H9 (cell line): ENCODE measurements at regions not wholly inside any gene's neighbourhood (a gene's known extent, or its start where the extent isn't known, plus 50 kb on each side); places are given as distances from the start of the nearest gene placed in this dataset.

Source experiments
- DNase-seq: peaks from one replicate; pipeline ENCODE4 v3.0.0-alpha.2; 2017
- H2AFZ ChIP-seq: one replicate; pipeline ENCODE4 v1.6.1; 2013; ENCODE audit warnings: mild to moderate bottlenecking, low read length, control low read depth, moderate library complexity
- H2AK5ac ChIP-seq: 2 replicates; pipeline ENCODE4 v1.6.1; 2013; ENCODE audit warnings: low read length, control low read depth, mixed read lengths; ENCODE audit not compliant: insufficient read length
- H2BK120ac ChIP-seq: one replicate; pipeline ENCODE4 v1.6.1; 2013; ENCODE audit warnings: low read depth, mild to moderate bottlenecking, low read length, control low read depth, inconsistent platforms; ENCODE audit not compliant: poor library complexity, severe bottlenecking
- H2BK12ac ChIP-seq: 2 replicates; pipeline ENCODE4 v1.6.1; 2013; ENCODE audit warnings: low read length, control low read depth, mixed read lengths, low read depth; ENCODE audit not compliant: insufficient read length
- H2BK15ac ChIP-seq: 2 replicates; pipeline ENCODE4 v1.6.1; 2013; ENCODE audit warnings: low read depth, low read length, control low read depth
- H2BK20ac ChIP-seq: one replicate; pipeline ENCODE4 v1.6.1; 2013; ENCODE audit warnings: low read depth, mild to moderate bottlenecking, low read length, control low read depth, inconsistent platforms; ENCODE audit not compliant: poor library complexity, severe bottlenecking
- H2BK5ac ChIP-seq: 2 replicates; pipeline ENCODE4 v1.6.1; 2013; ENCODE audit warnings: low read length, control low read depth, mixed read lengths; ENCODE audit not compliant: insufficient read length
- H3K14ac ChIP-seq: 2 replicates; pipeline ENCODE4 v1.6.1; 2013; ENCODE audit warnings: low read length, control low read depth; ENCODE audit not compliant: insufficient read depth
- H3K18ac ChIP-seq: 2 replicates; pipeline ENCODE4 v1.6.1; 2013; ENCODE audit warnings: low read depth, mild to moderate bottlenecking, mixed read lengths, low read length, control low read depth; ENCODE audit not compliant: insufficient read length
- H3K23ac ChIP-seq: 2 replicates; pipeline ENCODE4 v1.6.1; 2013; ENCODE audit warnings: low read length, control low read depth, mixed read lengths, low read depth; ENCODE audit not compliant: insufficient read length
- H3K23me2 ChIP-seq: 2 replicates; pipeline ENCODE4 v1.6.1; 2013; ENCODE audit warnings: low read depth, mild to moderate bottlenecking, mixed read lengths, low read length, control low read depth; ENCODE audit not compliant: insufficient read length, poor library complexity, severe bottlenecking
- H3K27ac ChIP-seq: 2 replicates; pipeline ENCODE4 v1.5.1; 2013; ENCODE audit warnings: low read length, control low read depth, mixed read lengths, low read depth; ENCODE audit not compliant: insufficient read length
- H3K27me3 ChIP-seq: 2 replicates; pipeline ENCODE4 v1.6.1; 2013; ENCODE audit warnings: low read length, control low read depth, inconsistent platforms; ENCODE audit not compliant: insufficient read depth
- H3K4ac ChIP-seq: 2 replicates; pipeline ENCODE4 v1.6.1; 2013; ENCODE audit warnings: low read depth, mild to moderate bottlenecking, control low read depth, inconsistent platforms, low read length, moderate library complexity
- H3K4me1 ChIP-seq: 2 replicates; pipeline ENCODE4 v1.6.1; 2013; ENCODE audit warnings: low read length, control low read depth, inconsistent platforms; ENCODE audit not compliant: insufficient read depth
- H3K4me2 ChIP-seq: 2 replicates; pipeline ENCODE4 v1.6.1; 2013; ENCODE audit warnings: low read length, control low read depth, mixed read lengths; ENCODE audit not compliant: insufficient read length, insufficient read depth
- H3K56ac ChIP-seq: 2 replicates; pipeline ENCODE4 v1.6.1; 2013; ENCODE audit warnings: low read depth, mild to moderate bottlenecking, mixed read lengths, low read length, control low read depth; ENCODE audit not compliant: insufficient read length
- H3K79me1 ChIP-seq: 2 replicates; pipeline ENCODE4 v1.6.1; 2013; ENCODE audit warnings: low read depth, mild to moderate bottlenecking, moderate library complexity, low read length, control low read depth, inconsistent platforms; ENCODE audit not compliant: insufficient read depth, poor library complexity, severe bottlenecking
- H3K79me2 ChIP-seq: 2 replicates; pipeline ENCODE4 v1.6.1; 2013; ENCODE audit warnings: low read length, control low read depth, inconsistent platforms; ENCODE audit not compliant: insufficient read depth
- H3K9ac ChIP-seq: 2 replicates; pipeline ENCODE4 v1.6.1; 2013; ENCODE audit warnings: low read length, control low read depth, mixed read lengths; ENCODE audit not compliant: insufficient read length; ENCODE audit errors: extremely low read depth
- H3K9me3 ChIP-seq: one replicate; pipeline ENCODE4 v1.6.1; 2013; ENCODE audit warnings: low read depth, low read length, inconsistent platforms; ENCODE audit not compliant: control insufficient read depth
- H3T11ph ChIP-seq: one replicate; pipeline ENCODE4 v1.6.1; 2013; ENCODE audit warnings: mild to moderate bottlenecking, low read length, control low read depth, inconsistent platforms
- H4K20me1 ChIP-seq: one replicate; pipeline ENCODE4 v1.6.1; 2013; ENCODE audit not compliant: control insufficient read depth, insufficient read length, insufficient read depth
- H4K5ac ChIP-seq: 2 replicates; pipeline ENCODE4 v1.6.1; 2013; ENCODE audit warnings: low read depth, mild to moderate bottlenecking, mixed read lengths, low read length, control low read depth; ENCODE audit not compliant: insufficient read length
- H4K8ac ChIP-seq: replicated peaks from 2 replicates; pipeline ENCODE4 v1.6.1; 2013; ENCODE audit warnings: low read length, control low read depth, mixed read lengths, low read depth; ENCODE audit not compliant: insufficient read length
- H4K91ac ChIP-seq: 2 replicates; pipeline ENCODE4 v1.6.1; 2013; ENCODE audit warnings: low read depth, mild to moderate bottlenecking, moderate library complexity, mixed read lengths, low read length, control low read depth; ENCODE audit not compliant: insufficient read length
- H3K27ac Mint-ChIP-seq, 3 experiments: 2 replicates in 2 of 3; 3 replicates in 1 of 3; pipeline ENCODE4 v1.8.0; 2020 to 2021; ENCODE audit warnings: mixed read lengths in 3 of 3, mild to moderate bottlenecking in 1 of 3, moderate library complexity in 1 of 3
- H3K27me3 Mint-ChIP-seq: 2 replicates; pipeline ENCODE4 v1.8.0; 2021; ENCODE audit warnings: low read depth, mild to moderate bottlenecking, moderate library complexity, mixed read lengths
- H3K36me3 Mint-ChIP-seq, 3 experiments: 2 replicates in 2 of 3; 3 replicates in 1 of 3; pipeline ENCODE4 v1.8.0; 2020 to 2021; ENCODE audit warnings: low read depth in 3 of 3, mixed read lengths in 3 of 3; ENCODE audit not compliant: insufficient read depth in 1 of 3
- H3K4me1 Mint-ChIP-seq, 2 experiments: 2 replicates each; pipeline ENCODE4 v1.8.0; 2020; ENCODE audit warnings: mixed read lengths in 2 of 2
- H3K4me3 Mint-ChIP-seq, 2 experiments: 2 replicates in 1 of 2; 3 replicates in 1 of 2; pipeline ENCODE4 v1.8.0; 2020 to 2021; ENCODE audit warnings: mild to moderate bottlenecking in 2 of 2, mixed read lengths in 2 of 2, moderate library complexity in 1 of 2
- H3K9me3 Mint-ChIP-seq, 2 experiments: 2 replicates in 1 of 2; 3 replicates in 1 of 2; pipeline ENCODE4 v1.8.0; 2020; ENCODE audit warnings: mild to moderate bottlenecking in 2 of 2, mixed read lengths in 2 of 2, moderate library complexity in 1 of 2
- TF ChIP-seq, protein P1 (sequence below): fragments of 200-600 bp; sonication (generic); conservative IDR thresholded peaks from 3 replicates; pipeline ENCODE4 v1.8.0; 2021; ENCODE audit warnings: antibody characterized with exemption, mild to moderate bottlenecking

DNA sequence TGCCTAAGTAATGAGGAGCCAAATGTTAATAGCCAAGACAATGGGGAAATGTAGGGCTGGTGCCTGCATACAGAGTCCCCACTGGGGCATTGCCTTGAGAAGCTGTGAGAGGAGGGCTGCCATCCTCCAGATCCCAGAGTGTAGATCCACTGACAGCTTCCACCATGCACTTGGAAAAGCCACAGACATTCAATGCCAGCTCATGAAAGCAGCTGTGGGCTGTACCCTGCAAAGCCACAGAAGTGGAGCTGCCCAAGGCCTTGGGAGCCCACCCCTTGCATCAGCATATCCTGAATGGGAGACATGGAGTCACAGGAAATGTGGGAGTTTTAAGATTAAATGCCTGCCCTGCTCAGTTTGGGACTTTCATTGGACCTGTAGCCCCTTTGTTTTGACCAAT, 244.7 kb downstream of the BTG1 start:
- H4K8ac ChIP-seq = no peak overlapping the region
- H3T11ph ChIP-seq = no peak overlapping the region
- H3K4me1 ChIP-seq = no peaks in the 10 kb centered on the region; the same call in 1 of the 2 replicates
- Mint-ChIP-seq H3K36me3 (peaks cover 5 to 24% (median 6%) of the 10 kb centered on the region in 3 experiments; a peak in 6 of 7 replicates), H3K27me3 (no peaks in the 10 kb centered on the region), H3K4me3 (no peak overlapping the region), H3K27ac (no peak overlapping the region), H3K9me3 (peaks cover 12 to 16% of the 10 kb centered on the region in 2 experiments), H3K4me1 (peaks cover 4 to 14% of the 10 kb centered on the region in 2 experiments; a peak in 3 of 4 replicates)
- H3K9ac ChIP-seq = no peak overlapping the region
- H2BK120ac ChIP-seq = no peak overlapping the region
- no peak overlapping the region for H2BK20ac ChIP-seq
- no peak overlapping the region for H3K23ac ChIP-seq
- H3K56ac ChIP-seq = no peak overlapping the region
- H3K27me3 ChIP-seq = no peaks in the 10 kb centered on the region
- H2AFZ ChIP-seq = no peak overlapping the region
- H3K14ac ChIP-seq = no peak overlapping the region
- no peak overlapping the region for H3K27ac ChIP-seq
- H4K91ac ChIP-seq = no peak overlapping the region
- no peak overlapping the region for H4K5ac ChIP-seq
- no peak overlapping the region for H2AK5ac ChIP-seq
- H2BK15ac ChIP-seq = no peak overlapping the region
- no peak overlapping the region for H2BK12ac ChIP-seq
- H4K20me1 ChIP-seq = no peaks in the 10 kb centered on the region
- H3K9me3 ChIP-seq = no peaks in the 10 kb centered on the region
- no peak overlapping the region for H3K4me2 ChIP-seq
- H2BK5ac ChIP-seq = no peak overlapping the region
- H3K79me1 ChIP-seq = no peaks in the 10 kb centered on the region
- no peaks in the 10 kb centered on the region for H3K79me2 ChIP-seq
- DNase-seq = no peak
- H3K23me2 ChIP-seq = no peaks in the 10 kb centered on the region
- TF ChIP-seq, protein P1, sequence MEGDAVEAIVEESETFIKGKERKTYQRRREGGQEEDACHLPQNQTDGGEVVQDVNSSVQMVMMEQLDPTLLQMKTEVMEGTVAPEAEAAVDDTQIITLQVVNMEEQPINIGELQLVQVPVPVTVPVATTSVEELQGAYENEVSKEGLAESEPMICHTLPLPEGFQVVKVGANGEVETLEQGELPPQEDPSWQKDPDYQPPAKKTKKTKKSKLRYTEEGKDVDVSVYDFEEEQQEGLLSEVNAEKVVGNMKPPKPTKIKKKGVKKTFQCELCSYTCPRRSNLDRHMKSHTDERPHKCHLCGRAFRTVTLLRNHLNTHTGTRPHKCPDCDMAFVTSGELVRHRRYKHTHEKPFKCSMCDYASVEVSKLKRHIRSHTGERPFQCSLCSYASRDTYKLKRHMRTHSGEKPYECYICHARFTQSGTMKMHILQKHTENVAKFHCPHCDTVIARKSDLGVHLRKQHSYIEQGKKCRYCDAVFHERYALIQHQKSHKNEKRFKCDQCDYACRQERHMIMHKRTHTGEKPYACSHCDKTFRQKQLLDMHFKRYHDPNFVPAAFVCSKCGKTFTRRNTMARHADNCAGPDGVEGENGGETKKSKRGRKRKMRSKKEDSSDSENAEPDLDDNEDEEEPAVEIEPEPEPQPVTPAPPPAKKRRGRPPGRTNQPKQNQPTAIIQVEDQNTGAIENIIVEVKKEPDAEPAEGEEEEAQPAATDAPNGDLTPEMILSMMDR = no peak
- H3K4ac ChIP-seq = no peak overlapping the region
- H3K18ac ChIP-seq = no peak overlapping the region
